ENCODE measurements at regions not wholly inside any gene's neighbourhood (a gene's known extent, or its start where the extent isn't known, plus 50 kb on each side); places are given as distances from the start of the nearest gene placed in this dataset.

- TF ChIP-seq CTCF (IDR thresholded peaks at IDR 0.05; ENCODE audit: low read depth, low read length) = no peak
- Histone ChIP-seq H3K9me3 (ENCODE audit: severe bottlenecking) (no peaks in the 10 kb centered on the region), H3K27ac (no peak overlapping the region), H3K4me3 (ENCODE audit: low read depth, low read length) (no peak overlapping the region), H3K36me3 (peaks cover 8% of the 10 kb centered on the region), H3K27me3 (ENCODE audit: insufficient read depth, low read depth, severe bottlenecking) (no peaks in the 10 kb centered on the region)
- no peak for DNase-seq
Observed at GRCh38 chrX:131795442-131796229, 227.5 kb upstream of the STK26 start.

- H3K4me3 ChIP-seq (ENCODE audit: low read depth, low read length) = no peak overlapping the region
- H3K27me3 ChIP-seq (ENCODE audit: insufficient read depth, low read depth, severe bottlenecking) = no peaks in the 10 kb centered on the region
- TF ChIP-seq CTCF (IDR thresholded peaks at IDR 0.05; ENCODE audit: low read depth, low read length) = no peak
- no peaks in the 10 kb centered on the region for H3K36me3 ChIP-seq
- DNase-seq = no peak
- no peak overlapping the region for H3K27ac ChIP-seq
- no peaks in the 10 kb centered on the region for H3K9me3 ChIP-seq (ENCODE audit: severe bottlenecking)
Observed at GRCh38 chrX:131801066-131801465, 222.0 kb upstream of the STK26 start.

GRCh38 chrX:131801911-131802310 lies 221.2 kb upstream of the STK26 start:
- no peak for TF ChIP-seq CTCF (IDR thresholded peaks at IDR 0.05; ENCODE audit: low read depth, low read length)
- Histone ChIP-seq H3K9me3 (ENCODE audit: severe bottlenecking) (no peaks in the 10 kb centered on the region), H3K27ac (no peak overlapping the region), H3K4me3 (ENCODE audit: low read depth, low read length) (no peak overlapping the region), H3K36me3 (no peaks in the 10 kb centered on the region), H3K27me3 (ENCODE audit: insufficient read depth, low read depth, severe bottlenecking) (no peaks in the 10 kb centered on the region)
- DNase-seq = no peak

- peak overlapping the region; percentile 37 for H3K4me3 ChIP-seq (ENCODE audit: low read depth, low read length)
- H3K9me3 ChIP-seq (ENCODE audit: severe bottlenecking) = no peaks in the 10 kb centered on the region
- DNase-seq = peak; percentile 65
- no peaks in the 10 kb centered on the region for H3K27me3 ChIP-seq (ENCODE audit: insufficient read depth, low read depth, severe bottlenecking)
- peak; percentile 78 for TF ChIP-seq CTCF (IDR thresholded peaks at IDR 0.05; ENCODE audit: low read depth, low read length)
- no peaks in the 10 kb centered on the region for H3K36me3 ChIP-seq
- H3K27ac ChIP-seq = peak overlapping the region; percentile 76
Observed at GRCh38 chrX:131802836-131803626, 220.1 kb upstream of the STK26 start.

- H3K9me3 ChIP-seq (ENCODE audit: severe bottlenecking) = no peaks in the 10 kb centered on the region
Observed at GRCh38 chrX:131812847-131813825, 210.0 kb upstream of the STK26 start.

More at GRCh38 chrX:131812847-131813825, 210.0 kb upstream of the STK26 start:
- Histone ChIP-seq H3K36me3 (no peaks in the 10 kb centered on the region), H3K27ac (peak overlapping the region; percentile 72), H3K27me3 (ENCODE audit: insufficient read depth, low read depth, severe bottlenecking) (no peaks in the 10 kb centered on the region), H3K4me3 (ENCODE audit: low read depth, low read length) (peak overlapping the region; percentile 43)
- peak; percentile 63 for DNase-seq
- 0 out of 2 replicates have a peak, but pooled peaks have one; percentile 18 for TF ChIP-seq CTCF (IDR thresholded peaks at IDR 0.05; ENCODE audit: low read depth, low read length)

All from WERI-Rb-1 (cell line).